ENCODE measurements at regions not wholly inside any gene's neighbourhood (a gene's known extent, or its start where the extent isn't known, plus 50 kb on each side); places are given as distances from the start of the nearest gene placed in this dataset.

DNA sequence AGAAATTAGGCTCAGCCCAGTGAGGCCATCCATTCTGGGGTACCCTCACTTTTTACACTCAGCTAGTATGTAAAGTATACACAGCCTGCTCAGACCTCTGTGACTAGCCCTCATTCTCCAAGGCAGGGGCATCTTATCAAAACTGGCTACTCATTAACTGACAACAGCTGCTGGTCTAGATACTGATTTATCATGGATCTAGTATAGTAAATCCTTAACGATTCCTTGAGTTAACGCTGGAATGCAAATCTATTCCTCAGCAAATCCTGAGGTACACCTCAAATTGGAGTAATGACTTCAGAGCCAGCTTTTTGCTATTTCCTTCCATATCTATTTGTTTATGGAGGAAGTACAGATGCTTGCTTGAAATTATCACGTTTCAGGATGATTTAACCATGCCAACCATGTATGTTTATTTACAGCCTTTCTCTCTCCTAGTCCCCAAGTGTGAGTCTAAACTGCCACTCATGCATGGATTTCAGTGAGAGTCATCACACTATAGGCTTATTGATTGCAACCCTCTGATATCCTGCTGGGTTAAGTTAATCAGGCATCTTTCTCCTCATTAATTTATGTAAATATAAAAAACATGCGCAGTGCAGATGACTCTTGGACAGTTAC, 70.2 kb upstream of the DOK6 start:
- no peak for DNase-seq (ENCODE audit: low read depth)

DNA sequence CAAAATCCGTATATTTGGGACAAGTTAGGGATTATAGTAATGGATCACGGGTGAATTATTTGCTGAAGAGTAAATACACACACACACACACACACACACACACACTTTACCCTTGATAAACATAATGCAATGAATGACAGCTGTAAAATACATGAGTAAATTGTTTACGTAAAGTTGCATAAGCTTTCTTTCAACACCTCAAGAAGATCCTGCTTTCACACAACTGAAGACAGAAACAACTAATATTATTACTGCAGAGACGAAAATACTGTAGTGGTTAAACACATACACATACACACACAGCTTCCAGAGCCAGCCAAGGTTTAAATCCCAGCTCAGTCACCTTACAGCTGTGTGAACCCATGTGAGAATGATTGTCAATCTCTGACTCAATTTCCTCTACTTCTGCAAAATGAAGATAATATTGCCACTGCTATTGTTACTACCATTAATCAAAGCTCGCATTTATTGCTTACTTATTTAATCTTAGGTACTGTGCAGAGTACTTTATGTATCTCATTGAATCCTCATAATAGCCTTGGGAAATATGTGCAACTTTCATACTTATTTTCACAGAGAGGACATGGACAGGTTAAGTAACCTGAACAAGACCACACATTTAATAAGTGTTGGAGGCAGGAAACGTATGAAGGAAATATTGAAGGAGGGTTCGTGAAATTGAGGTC, 50.6 kb upstream of the DOK6 start:
- DNase-seq (ENCODE audit: low read depth) = no peak
